NCI-H2029 treated with DMSO at 0.1 percent for 48 hours (cell line): ENCODE measurements at regions not wholly inside any gene's neighbourhood (a gene's known extent, or its start where the extent isn't known, plus 50 kb on each side); places are given as distances from the start of the nearest gene placed in this dataset.
A peak's percentile ranks its signal among the peaks of the same experiment; 100 is the strongest.

Experiments used
- DNase-seq: peaks from one replicate; lab custom pipeline; 2025; lab: John Stamatoyannopoulos, UW

DNA sequence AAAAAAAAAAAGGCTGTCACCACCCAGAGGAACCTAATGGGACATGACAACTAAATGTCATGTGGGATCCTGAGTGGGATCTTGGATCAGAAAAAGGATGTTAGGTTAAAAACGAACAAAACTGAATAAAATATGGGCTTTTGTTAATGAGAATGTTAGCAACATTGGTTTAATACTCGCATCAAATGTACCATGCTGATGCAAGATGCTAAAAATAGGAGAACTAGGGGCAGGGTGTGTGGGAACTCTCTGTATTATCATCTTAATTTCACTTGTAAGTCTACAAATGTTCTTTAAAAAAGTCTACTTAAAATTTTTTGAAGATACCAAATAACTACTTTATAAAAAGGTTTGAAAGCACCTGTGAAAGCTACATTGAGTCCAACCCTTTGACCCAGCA lies 88.8 kb upstream of the PRR5 start:
- no peak for DNase-seq

DNA sequence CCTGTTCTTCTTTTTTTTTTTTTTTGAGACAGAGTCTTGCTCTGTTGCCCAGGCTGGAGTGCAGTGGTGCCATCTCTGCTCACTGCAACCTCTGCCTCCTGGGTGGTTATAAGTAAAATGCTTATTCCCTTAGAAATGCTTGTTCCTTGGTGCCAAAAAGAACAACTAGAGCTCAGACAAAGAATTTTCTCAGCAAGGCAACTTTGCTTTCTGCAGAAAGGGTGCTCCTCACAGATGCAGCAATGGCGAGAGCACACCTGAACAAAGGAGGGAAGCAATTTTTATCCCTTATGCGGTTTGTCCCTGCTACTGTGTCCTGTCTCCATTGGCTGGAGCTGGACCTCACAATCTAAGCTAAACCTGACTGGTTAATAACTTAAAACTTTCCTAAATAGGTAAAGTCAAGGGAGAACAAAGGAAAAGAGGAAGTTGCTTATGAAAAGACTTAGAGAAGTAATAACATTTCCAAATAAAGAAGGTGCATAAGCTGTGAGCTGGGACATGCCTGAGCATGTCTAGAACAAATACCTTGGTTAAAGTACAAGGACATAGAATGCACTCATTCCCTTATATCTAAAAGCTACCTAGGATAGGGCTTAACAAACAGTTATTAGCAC lies 90.0 kb upstream of the PRR5 start:
- no peak for DNase-seq

DNA sequence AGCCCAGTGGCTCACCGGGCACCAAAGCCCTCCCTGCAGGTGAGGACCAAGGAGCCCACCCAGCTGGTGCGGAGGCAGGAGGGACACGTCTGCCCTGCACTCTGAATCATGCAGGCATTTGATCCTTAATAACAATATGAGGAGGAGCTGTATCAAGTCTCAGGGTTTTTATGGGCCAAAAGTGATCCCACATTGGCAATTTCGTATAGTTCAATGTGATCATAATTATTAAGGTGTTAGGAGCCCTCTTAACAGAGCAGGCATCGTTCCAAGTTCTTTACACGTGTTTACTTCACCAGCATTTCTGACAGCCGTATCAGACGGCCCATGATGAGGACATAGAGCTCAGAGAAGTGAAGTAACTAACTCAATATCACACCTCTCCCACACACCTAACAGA lies 91.9 kb upstream of the PRR5 start:
- DNase-seq = no peak

DNA sequence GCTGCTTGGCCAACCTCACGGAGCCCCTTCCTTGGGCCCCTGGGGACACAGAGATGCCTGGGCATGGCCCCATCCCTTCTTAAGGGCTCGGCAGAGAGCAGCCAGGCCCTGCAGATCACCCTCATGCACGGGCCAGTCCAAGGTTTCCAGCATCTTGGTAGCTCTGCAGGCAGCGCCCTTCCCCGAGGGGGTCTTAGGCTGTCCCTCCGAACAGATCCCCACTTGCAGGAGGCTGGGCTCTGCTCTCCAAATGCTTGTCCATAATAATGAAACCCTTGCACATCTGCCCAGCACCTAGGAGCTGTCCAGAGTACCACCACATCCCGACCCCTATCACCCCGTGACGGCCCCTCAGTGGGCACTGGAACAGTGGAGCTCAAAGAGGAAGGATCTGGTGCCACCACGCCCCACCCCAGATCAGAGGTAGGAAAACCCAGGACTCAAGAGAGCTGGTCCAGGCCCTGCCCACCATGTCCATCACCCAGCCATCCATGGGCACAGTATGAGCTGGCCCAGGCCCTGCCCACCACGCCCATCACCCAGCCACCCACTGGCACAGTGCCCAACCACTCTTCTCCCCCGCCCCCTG lies 92.5 kb upstream of the PRR5 start:
- DNase-seq = no peak

DNA sequence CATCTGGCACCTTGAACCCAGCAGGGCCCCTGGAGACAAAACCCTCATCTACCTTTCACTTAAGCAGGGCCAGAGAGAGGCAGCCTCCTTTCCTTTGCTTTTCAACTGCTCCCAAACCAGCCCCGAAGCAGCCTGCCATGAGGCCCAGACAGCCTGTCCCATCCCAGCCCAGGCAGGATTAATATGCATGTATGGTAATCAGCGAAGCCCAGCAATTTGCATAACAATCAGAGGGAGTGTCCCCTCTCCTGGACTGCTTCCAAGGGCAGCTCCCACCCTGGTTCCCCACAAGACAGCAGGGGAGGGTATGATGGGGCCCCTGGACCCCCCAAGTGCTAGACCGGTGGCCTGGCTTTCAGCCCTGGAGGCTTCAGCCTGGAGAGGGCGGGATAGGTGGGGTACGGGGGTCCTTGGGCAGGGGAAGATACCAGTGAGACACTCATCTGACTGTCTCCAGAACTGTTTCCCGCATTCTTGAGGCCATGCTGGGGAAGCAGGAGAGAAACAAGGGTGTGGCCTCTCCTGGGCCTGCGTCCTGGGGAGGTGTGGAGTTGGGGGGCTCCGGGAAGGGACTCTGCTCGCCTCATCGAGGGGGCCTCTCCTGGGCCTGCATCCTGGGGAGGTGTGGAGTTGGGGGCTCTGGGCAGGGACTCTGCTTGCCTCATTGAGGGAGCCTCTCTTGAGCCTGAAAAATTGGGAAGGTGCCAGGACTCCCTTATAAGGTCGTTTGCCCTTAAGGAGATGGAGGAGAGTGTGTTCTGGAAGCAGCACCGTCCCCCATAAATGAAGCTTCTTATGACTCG lies 93.2 kb upstream of the PRR5 start:
- DNase-seq = peak; percentile 15

DNA sequence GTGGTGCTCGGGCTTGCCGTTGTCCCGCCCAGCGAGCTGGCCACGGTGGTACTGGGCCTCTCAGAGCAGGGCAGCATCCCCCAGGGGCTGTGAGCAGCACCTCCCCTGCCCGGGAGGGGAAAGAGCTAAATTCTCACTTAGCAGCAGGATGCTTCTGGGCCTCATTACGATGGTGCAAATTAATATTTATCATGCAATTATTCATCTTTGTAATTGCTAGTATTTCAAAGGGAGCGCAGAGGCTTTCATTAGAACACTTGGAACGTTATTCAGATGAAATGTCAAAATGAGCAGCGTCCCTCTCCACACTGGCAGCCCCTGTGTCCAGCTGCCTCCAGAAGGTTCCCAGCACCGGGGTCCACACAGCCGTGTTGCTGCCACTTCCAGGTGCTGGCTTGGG lies 95.9 kb upstream of the PRR5 start:
- DNase-seq = no peak

DNA sequence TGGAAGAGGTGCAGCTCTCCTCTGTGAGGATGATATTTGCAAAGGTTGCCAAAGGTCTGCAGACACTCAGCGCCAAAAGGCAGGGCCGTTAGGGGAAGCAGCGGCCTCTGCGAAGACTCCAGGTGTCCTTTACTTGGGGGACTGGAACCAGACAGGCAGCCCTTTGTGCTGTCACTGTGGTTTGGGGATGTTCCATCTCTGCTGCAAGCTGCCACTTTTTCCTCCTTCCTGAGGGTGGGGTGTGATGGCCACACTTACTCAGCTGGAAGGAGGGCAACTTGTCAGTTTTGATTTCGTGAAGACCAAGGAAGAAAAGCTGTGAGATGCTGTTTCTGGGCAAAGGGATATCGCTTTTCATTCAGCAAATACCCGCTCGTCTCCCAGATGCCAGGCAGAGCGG lies 96.5 kb upstream of the PRR5 start:
- DNase-seq = no peak

DNA sequence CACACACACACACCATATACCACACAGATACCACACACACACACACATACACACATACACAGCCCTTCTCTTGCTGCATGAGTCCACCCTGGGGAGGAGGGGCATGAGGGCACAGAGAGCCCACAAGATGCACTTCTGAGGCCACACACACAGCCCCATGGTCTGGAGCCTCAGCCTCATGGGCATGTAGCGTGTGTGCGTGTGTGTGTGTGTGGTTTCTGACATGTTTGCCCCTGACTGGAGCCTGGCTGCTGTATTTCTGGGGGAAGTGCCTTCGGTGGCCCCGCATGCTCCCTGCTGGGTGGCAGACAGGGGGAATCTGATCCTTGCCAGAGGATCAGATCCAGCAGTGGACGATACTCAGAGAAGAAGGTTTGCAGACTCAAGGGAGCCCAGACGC lies 97.0 kb upstream of the PRR5 start:
- DNase-seq = no peak

DNA sequence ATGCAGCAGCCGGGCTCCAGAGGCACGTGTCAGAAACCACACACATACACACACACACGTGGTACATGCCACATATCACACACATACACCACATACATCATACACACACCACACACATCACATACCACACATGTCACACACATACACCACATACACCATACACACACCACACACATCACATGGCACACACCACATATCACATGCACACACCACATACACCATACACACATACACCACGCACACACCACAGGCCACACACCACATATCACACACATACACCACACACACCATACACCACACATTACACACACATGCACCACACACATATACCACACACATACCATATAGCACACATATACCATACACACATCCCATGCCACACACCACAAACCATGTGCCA lies 97.5 kb upstream of the PRR5 start:
- DNase-seq = no peak

DNA sequence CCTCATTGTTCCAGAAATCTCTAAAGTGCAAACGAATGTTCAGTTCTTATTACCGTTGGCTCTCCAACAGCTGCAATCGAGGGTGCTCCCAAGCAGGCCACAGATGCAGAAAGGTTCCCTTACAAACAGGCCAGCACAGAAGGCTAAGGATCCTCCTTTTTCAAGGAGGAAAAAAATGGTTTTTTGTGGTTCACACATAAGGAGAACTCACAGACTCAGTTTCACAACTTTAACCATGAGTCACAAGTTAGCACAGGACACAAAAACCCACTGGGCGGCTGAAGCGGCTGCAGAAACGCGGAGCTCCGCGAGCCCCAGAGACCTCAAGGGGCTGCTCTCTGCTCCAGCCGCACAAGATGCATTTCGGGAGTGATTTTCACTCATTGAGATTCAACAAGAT lies 98.2 kb upstream of the PRR5 start:
- no peak for DNase-seq

DNA sequence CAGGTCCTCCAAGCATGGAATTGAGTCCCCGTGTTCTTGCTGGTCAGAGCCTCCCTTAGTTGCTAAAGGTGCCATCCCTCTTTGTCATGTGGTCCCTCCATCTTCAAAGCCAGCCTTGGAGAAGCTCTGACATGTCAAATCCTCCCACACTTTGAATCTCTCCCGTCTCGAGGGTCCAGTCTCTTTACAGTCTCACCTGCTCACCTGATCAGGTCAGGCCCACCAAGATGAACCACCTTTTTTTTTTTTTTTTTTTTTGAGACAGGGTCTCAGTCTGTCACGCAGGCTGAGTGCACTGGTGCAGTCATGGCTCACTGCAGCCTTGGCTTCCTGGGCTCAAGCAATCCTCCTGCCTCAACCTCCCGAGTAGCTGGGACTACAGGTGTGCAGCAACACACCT lies 100.3 kb upstream of the PRR5 start:
- DNase-seq = no peak

DNA sequence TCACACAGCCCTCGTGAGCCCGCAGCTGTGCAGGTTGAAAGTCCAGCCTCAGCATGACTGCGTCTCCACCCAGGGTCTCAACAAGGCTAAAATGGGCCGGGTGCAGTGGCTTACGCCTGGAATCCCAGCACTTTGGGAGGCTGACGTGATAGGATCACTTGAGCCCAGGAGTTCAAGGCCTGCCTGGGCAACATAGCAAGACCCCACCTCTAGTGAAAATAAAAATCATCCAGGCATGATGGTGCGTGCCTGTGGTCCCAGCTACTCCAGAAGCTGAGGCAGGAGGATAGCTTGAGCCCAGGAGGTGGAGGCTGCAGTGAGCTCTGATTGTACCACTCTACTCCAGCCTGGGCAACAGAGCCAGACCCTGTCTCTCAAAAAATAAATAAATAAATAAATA lies 100.8 kb upstream of the PRR5 start:
- no peak for DNase-seq

DNA sequence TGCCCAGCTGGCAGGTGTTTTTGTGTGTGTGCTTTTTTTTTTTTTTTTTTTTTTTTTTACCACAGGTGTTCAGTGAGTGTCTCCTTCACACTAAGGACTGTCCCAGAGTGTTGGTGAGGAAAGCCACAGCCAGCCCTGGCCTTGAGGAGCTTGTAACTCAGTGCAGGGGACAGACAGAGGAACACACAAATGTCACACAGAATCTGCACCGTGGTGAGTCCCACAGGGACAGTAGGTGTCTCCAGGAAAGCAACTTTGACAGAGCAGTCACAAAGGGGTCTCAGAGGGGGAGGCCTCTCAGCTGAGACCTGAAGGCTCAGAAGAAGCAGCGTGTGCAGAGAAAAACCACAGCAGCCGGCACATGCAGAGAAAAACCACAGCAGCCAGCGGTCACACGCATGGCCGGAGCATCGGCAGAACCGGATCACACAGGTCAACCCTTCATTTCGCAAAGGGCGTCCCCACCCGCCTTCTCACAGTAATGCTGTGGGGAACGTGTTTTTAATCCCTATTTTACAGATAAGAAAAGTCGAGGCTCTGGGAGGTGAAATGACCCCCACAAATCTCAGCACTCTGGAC lies 101.7 kb upstream of the PRR5 start:
- DNase-seq = no peak

DNA sequence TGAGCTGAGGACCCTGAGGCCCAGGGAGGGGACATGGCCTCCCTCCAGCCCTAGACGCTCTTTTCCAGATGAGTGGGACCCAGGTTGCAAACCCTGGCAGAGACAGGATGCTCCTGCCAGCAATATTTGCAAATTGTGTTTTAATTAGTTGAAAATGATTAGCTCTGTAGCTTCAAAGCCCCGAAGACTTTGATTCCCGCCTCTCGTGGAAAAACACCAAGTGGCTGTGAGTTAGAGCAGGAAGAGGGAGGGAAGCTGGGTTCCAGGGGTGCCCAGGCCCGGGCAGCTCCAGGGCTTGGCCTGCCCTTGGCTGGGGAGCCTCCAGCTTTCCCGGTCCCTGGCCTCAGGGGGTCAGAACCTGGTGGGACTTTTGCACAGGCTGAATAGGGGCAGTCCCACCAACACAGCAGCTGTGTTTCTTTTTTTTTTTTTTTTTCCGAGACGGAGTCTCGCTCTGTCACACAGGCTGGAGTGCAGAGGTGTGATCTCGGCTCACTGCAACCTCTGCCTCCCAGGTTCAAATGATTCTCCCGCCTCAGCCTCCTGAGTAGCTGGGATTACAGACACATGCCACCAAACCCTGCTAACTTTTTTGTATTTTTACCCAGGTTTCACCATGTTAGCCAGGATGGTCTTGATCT lies 101.6 kb upstream of the RTL6 start:
- DNase-seq = no peak

DNA sequence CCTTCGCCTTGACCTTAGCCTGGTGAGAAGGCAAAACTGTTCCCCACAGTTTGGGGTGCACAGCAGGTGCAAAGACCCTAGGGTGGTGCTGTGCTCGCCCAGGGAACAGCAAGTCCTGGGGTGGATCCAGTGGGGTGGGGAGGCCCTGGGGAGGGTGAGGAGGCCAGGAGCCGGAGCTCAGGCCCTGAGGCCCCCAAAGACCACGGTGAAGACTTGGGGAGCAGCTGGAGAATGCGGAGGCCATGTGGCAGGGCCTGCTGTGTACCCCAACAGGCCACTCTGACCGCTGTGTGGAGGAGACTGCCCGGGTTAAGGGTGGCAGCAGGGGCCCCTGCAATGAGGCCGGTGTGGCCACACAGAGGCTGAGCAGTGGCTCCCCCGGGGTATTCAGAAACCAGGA lies 101.1 kb upstream of the RTL6 start:
- DNase-seq = no peak

DNA sequence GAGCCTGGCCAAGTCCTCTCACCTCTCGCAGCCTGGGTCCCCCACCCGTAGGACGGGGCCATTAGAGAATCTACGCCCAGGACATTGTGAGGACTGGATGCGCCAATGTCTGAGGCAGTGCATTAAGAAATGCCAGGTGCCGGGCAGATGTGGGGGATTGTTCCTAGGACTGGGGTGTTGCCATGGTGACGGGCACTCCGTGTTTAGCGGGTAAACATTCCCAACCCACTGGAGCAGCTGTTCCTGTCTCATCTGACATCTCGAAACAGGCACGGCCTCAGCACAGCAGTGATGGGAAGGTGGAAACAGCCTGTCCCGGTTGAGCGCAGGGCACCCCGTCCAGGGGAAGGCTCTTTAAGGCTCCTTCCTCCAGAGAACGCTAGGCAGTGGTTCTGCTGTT lies 99.6 kb upstream of the RTL6 start:
- DNase-seq = peak; percentile 71

DNA sequence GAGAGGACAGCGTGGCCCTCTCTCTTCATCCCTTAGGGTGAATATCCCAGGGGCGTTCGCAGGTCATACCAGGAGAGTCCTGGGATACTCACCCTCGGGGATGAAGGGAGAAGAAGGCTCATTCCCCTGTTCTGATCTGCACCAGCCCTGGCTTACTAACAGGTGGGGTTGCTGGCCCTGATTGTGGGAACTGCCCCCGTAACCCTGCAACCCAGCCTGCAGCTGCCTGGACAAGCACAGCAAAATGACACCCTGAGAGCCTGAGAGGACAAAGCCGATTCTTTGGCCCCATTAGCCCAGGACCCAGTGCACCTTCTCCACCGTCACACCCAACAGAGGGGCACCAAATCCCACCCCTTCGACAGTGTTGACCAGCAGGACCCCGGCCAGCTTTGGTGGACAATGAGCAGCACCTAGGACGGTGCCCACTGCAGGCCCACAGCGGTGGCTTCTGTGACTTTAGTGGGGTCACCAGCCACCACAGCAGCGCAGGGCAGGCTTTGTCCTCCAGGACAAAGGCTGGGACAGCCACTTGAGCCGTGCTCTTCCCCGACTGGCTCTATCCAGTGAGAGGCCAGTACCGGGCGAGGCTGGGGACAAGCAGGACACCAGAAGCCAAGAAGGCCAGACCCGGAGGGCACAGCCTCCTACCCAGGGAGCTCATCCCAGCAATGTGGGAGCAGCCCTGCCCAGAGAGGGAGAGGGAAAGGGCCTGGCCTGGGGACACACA lies 98.5 kb upstream of the RTL6 start:
- DNase-seq = no peak

DNA sequence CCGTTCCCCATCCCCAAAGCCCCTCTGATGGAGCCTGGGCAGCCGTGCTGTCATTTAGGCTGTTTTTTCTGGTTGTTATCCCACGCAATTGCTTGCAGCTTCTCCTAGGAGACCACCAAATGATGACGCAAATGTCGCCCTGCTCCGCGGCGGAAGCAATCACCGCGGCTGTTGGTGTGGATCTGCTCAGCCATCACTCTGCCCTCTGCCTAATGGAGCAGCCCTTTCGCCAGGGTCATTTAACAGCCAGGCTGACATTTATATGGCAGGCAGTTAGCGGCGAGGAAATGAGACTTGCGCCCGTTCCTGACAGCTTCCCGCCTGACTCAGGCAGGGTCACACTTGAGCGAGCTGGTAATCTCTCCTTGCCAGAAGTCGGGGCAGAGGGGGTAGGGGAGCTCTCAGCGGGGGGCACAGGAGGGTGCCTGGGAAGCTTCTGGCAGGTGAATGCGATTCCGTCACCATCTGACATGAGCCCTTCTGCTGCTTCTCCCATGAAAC lies 97.9 kb upstream of the RTL6 start:
- no peak for DNase-seq

DNA sequence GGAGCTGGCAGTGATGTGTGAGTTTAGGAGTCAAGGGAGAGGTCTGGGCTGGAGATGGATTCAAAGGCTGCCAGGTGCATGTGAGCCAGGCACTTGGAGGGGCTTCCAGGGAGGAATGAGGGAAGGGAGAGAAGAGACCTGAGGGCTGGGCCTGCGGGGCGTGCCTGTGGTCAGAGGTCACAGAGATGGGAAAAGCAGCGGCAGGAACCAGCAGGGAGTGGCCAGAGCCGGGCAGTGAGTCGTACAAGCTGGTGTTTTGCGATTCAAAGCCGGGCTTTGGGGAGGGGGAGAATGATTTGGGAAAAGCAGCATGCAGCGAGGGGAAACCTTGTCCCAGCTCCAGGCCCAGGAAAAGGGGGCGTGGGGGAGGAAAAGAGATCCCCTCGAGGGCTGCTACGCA lies 96.9 kb upstream of the RTL6 start:
- no peak for DNase-seq

DNA sequence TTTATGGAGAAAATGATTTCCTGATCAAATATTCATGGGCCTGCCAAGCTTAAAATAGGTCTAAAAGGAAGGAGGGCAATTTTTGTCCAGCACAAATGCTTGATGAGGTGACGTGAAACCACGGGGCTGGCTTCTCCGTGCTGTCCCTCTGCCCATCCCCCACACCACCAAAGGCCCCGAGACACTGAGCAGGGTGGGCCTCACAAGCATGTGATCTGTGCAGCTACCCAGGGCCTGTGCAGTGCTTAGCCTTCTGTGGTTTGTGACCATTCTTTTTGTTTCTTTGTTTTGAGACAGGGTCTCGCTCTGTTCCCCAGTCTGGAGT lies 94.8 kb upstream of the RTL6 start:
- no peak for DNase-seq

DNA sequence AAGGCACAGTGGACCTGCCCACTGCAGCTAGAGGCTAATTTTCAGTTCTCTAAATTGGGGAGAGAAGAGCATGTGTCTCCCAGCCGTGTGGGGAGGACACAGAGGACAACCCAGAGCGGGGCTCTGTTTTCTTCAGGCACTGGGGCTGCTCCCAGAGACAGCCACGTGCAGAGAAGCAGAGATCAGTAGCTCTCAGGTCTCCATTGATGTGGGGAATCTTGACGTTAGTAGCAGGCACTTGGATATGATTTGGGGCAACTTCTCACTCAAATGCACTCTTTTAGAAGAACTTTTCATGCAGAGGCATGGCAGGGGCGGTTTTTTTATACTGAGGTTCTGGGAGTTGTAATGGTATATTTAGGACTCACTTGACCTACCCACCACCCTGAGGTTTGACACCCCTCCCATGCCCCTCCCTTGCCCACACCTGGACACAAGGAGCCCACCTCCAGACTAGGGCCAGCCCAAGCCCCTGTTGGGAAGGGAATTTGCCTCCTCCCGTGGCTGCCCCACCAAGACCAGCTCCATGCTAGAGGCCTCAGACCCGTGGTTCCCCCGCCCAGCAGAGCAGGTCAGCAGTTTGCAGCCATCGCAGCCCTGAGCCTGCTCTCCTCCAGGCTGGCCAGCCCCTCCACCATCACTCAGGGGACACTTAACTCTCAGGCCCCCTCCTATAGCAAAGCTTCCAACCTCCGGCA lies 94.2 kb upstream of the RTL6 start:
- DNase-seq = no peak
